ENCODE measurements at regions not wholly inside any gene's neighbourhood (a gene's known extent, or its start where the extent isn't known, plus 50 kb on each side); places are given as distances from the start of the nearest gene placed in this dataset.
A peak's percentile ranks its signal among the peaks of the same experiment; 100 is the strongest.
"Not testable (repeated sequence)": the region's sequence is repeated elsewhere in the genome, so short reads cannot be mapped to it uniquely, and the experiment has no call there.

- peak; percentile 71 for DNase-seq (ENCODE audit: low spot score)
Measured at GRCh38 chr12:59084511-59085375, 164.4 kb upstream of the LRIG3 start.

GRCh38 chr12:59082952-59083351 lies 162.6 kb upstream of the LRIG3 start:
- no peak for DNase-seq (ENCODE audit: low spot score)

- no peak for DNase-seq (ENCODE audit: low spot score)
Measured at GRCh38 chr12:59080101-59080500, 159.8 kb upstream of the LRIG3 start.

- no peak for DNase-seq (ENCODE audit: low spot score)
Measured at GRCh38 chr12:59079472-59079871, 159.2 kb upstream of the LRIG3 start.

GRCh38 chr12:59079002-59079401 lies 158.7 kb upstream of the LRIG3 start:
- no peak for DNase-seq (ENCODE audit: low spot score)

GRCh38 chr12:59077575-59078426 lies 157.5 kb upstream of the LRIG3 start:
- DNase-seq (ENCODE audit: low spot score) = no peak

GRCh38 chr12:59077153-59077552 lies 156.8 kb upstream of the LRIG3 start:
- DNase-seq (ENCODE audit: low spot score) = no peak

GRCh38 chr12:59076622-59077021 lies 156.3 kb upstream of the LRIG3 start:
- no peak for DNase-seq (ENCODE audit: low spot score)

GRCh38 chr12:59075968-59076490 lies 155.7 kb upstream of the LRIG3 start:
- DNase-seq (ENCODE audit: low spot score) = no peak

- no peak for DNase-seq (ENCODE audit: low spot score)
Measured at GRCh38 chr12:59075141-59075540, 154.8 kb upstream of the LRIG3 start.

GRCh38 chr12:59070322-59070933 lies 150.1 kb upstream of the LRIG3 start:
- no peak for DNase-seq (ENCODE audit: low spot score)

- no peak for DNase-seq (ENCODE audit: low spot score)
Measured at GRCh38 chr12:59069516-59069915, 149.2 kb upstream of the LRIG3 start.

- DNase-seq (ENCODE audit: low spot score) = no peak
Measured at GRCh38 chr12:59068436-59068835, 148.1 kb upstream of the LRIG3 start.

- no peak for DNase-seq (ENCODE audit: low spot score)
Measured at GRCh38 chr12:59067083-59067482, 146.8 kb upstream of the LRIG3 start.

GRCh38 chr12:59066445-59066844 lies 146.1 kb upstream of the LRIG3 start:
- DNase-seq (ENCODE audit: low spot score) = no peak

- no peak for DNase-seq (ENCODE audit: low spot score)
Measured at GRCh38 chr12:59059088-59059935, 139.0 kb upstream of the LRIG3 start.

GRCh38 chr12:59056966-59057365 lies 136.7 kb upstream of the LRIG3 start:
- no peak for DNase-seq (ENCODE audit: low spot score)

- DNase-seq (ENCODE audit: low spot score) = no peak
Measured at GRCh38 chr12:59055204-59055860, 135.0 kb upstream of the LRIG3 start.

GRCh38 chr12:59053266-59053899 lies 133.1 kb upstream of the LRIG3 start:
- DNase-seq (ENCODE audit: low spot score) = not testable (repeated sequence)

- DNase-seq (ENCODE audit: low spot score) = no peak
Measured at GRCh38 chr12:59046763-59047534, 126.6 kb upstream of the LRIG3 start.
